Neural progenitor cell (in vitro differentiated cells): ENCODE measurements at regions not wholly inside any gene's neighbourhood (a gene's known extent, or its start where the extent isn't known, plus 50 kb on each side); places are given as distances from the start of the nearest gene placed in this dataset.

Experiments used
- DNase-seq: peaks from one replicate; pipeline ENCODE4 v3.0.0-alpha.2; 2016; ENCODE audit warnings: low spot score
- H2AFZ ChIP-seq: fragments of 200-600 bp; sonication (generic); replicated peaks from 2 replicates; pipeline ENCODE4 v1.6.1; 2016; ENCODE audit warnings: antibody characterized with exemption
- H3F3A ChIP-seq: fragments of 200-600 bp; sonication (generic); 2 replicates; pipeline ENCODE4 v1.6.1; 2016; ENCODE audit warnings: antibody characterized with exemption, low read depth
- H3K27ac ChIP-seq: fragments of 200-600 bp; sonication (generic); 2 replicates; pipeline ENCODE4 v1.5.1; 2016; ENCODE audit warnings: mild to moderate bottlenecking
- H3K27me3 ChIP-seq: fragments of 200-600 bp; sonication (generic); 2 replicates; pipeline ENCODE4 v1.6.1; 2016; ENCODE audit warnings: mild to moderate bottlenecking, moderate library complexity
- H3K36me3 ChIP-seq: fragments of 200-600 bp; sonication (generic); 2 replicates; pipeline ENCODE4 v1.5.1; 2016
- H3K4me1 ChIP-seq: fragments of 200-600 bp; sonication (generic); 2 replicates; pipeline ENCODE4 v1.6.1; 2016; ENCODE audit warnings: mixed run types
- H3K4me2 ChIP-seq: fragments of 200-600 bp; sonication (generic); 2 replicates; pipeline ENCODE4 v1.6.1; 2016
- H3K4me3 ChIP-seq: fragments of 200-600 bp; sonication (generic); 2 replicates; pipeline ENCODE4 v1.5.1; 2016
- H3K79me2 ChIP-seq: fragments of 200-600 bp; sonication (generic); 2 replicates; pipeline ENCODE4 v1.6.1; 2016; ENCODE audit warnings: low read depth
- H3K9ac ChIP-seq: fragments of 200-600 bp; sonication (generic); 2 replicates; pipeline ENCODE4 v1.6.1; 2016
- H3K9me3 ChIP-seq: fragments of 200-600 bp; sonication (generic); 2 replicates; pipeline ENCODE4 v1.5.1; 2016; ENCODE audit warnings: low read depth
- H4K20me1 ChIP-seq: fragments of 200-600 bp; sonication (generic); 2 replicates; pipeline ENCODE4 v1.6.1; 2016; ENCODE audit warnings: low read depth
- H3K27ac Mint-ChIP-seq: 3 replicates; pipeline ENCODE4 v1.8.0; 2021; ENCODE audit warnings: mixed read lengths
- H3K27me3 Mint-ChIP-seq: 2 replicates; pipeline ENCODE4 v1.8.0; 2022; ENCODE audit warnings: low read depth, mild to moderate bottlenecking, inconsistent platforms, moderate library complexity, mixed read lengths; ENCODE audit not compliant: insufficient read depth
- H3K36me3 Mint-ChIP-seq: 3 replicates; pipeline ENCODE4 v1.8.0; 2021; ENCODE audit warnings: mixed read lengths
- H3K4me1 Mint-ChIP-seq: 3 replicates; pipeline ENCODE4 v1.8.0; 2021; ENCODE audit warnings: mixed read lengths
- H3K4me3 Mint-ChIP-seq: 3 replicates; pipeline ENCODE4 v1.8.0; 2021; ENCODE audit warnings: mild to moderate bottlenecking, moderate library complexity, mixed read lengths
- H3K9me3 Mint-ChIP-seq: 3 replicates; pipeline ENCODE4 v1.8.0; 2020; ENCODE audit warnings: mixed read lengths
- EZH2 ChIP-seq: fragments of 200-600 bp; sonication (generic); IDR thresholded peaks from 2 replicates; pipeline ENCODE4 v1.6.1; 2017; ENCODE audit warnings: antibody characterized with exemption, mild to moderate bottlenecking, moderate library complexity
- EZH2phosphoT487 ChIP-seq: fragments of 200-600 bp; sonication (generic); IDR thresholded peaks from 2 replicates; pipeline ENCODE4 v1.6.1; 2017; ENCODE audit warnings: antibody characterized with exemption
- TF ChIP-seq, protein P1 (sequence below): fragments of 200-600 bp; sonication (generic); IDR thresholded peaks from 2 replicates; pipeline ENCODE4 v1.5.1; 2017; ENCODE audit warnings: antibody characterized with exemption, mild to moderate bottlenecking

DNA sequence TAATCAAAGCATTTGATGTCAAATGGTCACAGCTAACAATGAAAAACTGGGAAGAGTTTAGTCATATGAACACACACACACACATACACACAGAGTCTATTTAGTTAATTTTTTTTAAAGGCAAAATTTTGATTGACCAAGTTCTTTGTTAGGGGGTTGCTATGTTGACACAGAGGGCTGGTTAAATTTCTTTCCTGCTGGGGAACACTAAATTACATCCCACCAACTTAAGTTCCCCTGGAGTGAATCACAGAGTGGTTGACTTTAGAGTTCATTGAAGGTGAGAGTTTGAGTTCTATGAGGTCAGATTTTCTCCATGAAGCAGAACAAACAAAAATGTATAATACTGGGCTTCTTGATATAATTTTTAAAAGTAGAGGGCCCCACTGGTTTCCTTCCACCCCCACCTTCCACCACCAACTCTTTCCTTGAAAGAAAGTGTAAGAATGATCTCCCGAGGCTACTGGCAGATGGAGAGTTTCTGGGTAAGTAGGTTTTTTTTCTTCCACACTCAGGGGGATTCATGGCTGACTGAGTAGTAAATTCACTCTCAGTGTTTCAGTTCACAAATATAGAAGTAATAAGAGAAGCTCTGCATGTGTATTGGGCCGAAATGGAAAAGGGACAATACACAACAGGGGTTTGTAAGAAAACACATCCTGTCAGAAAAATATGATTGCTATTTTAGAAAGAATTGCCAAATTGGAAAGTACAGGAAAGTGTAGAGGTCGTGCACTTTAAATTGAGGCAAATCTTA is 917.0 kb upstream of the LCORL start:
- Mint-ChIP-seq H3K4me3 (no peak overlapping the region), H3K27me3 (peaks cover 9% of the 10 kb centered on the region), H3K4me1 (peaks cover 38% of the 10 kb centered on the region), H3K36me3 (peaks cover 2% of the 10 kb centered on the region), H3K9me3 (peaks cover 8% of the 10 kb centered on the region), H3K27ac (peak overlapping the region; percentile 65)
- H3K4me1 ChIP-seq, result peaks cover 13% of the 10 kb centered on the region
- no peak overlapping the region for H3K4me2 ChIP-seq
- no peak overlapping the region for H2AFZ ChIP-seq
- H3K27ac ChIP-seq, result no peak overlapping the region
- no peak for TF ChIP-seq EZH2
- TF ChIP-seq, protein P1, sequence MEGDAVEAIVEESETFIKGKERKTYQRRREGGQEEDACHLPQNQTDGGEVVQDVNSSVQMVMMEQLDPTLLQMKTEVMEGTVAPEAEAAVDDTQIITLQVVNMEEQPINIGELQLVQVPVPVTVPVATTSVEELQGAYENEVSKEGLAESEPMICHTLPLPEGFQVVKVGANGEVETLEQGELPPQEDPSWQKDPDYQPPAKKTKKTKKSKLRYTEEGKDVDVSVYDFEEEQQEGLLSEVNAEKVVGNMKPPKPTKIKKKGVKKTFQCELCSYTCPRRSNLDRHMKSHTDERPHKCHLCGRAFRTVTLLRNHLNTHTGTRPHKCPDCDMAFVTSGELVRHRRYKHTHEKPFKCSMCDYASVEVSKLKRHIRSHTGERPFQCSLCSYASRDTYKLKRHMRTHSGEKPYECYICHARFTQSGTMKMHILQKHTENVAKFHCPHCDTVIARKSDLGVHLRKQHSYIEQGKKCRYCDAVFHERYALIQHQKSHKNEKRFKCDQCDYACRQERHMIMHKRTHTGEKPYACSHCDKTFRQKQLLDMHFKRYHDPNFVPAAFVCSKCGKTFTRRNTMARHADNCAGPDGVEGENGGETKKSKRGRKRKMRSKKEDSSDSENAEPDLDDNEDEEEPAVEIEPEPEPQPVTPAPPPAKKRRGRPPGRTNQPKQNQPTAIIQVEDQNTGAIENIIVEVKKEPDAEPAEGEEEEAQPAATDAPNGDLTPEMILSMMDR, result no peak
- TF ChIP-seq EZH2phosphoT487, result no peak
- DNase-seq, result no peak
- H3K27me3 ChIP-seq, result no peaks in the 10 kb centered on the region
- no peaks in the 10 kb centered on the region for H3K9me3 ChIP-seq
- no peak overlapping the region for H3K9ac ChIP-seq
- H3K79me2 ChIP-seq, result no peaks in the 10 kb centered on the region
- H3K4me3 ChIP-seq, result no peak overlapping the region
- peaks cover 9% of the 10 kb centered on the region for H3F3A ChIP-seq
- no peaks in the 10 kb centered on the region for H3K36me3 ChIP-seq
- H4K20me1 ChIP-seq, result no peaks in the 10 kb centered on the region

DNA sequence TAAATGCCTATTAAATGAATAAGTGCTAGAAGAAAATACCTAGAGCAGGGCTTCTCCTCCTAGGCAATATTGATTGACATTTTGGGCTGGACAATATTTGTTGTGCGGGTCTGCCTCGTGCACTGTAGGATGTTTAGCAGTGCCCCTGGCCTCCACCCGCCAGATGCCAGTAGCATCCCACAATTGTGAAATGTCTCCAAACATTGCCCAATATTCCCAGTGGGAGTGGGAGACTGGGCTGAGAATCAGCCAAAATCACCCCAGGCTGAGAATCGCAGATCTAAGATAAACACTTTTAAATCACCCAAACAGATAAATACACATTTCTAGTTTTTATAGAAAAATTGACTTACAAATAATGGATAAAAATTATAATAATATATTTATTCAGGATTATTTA is 916.2 kb upstream of the LCORL start:
- Histone ChIP-seq H3K4me3 (no peak overlapping the region), H3K9me3 (no peaks in the 10 kb centered on the region), H3K4me2 (no peak overlapping the region), H4K20me1 (no peaks in the 10 kb centered on the region), H3K4me1 (peaks cover 13% of the 10 kb centered on the region), H2AFZ (no peak overlapping the region), H3K27me3 (no peaks in the 10 kb centered on the region), H3K9ac (no peak overlapping the region), H3K79me2 (no peaks in the 10 kb centered on the region), H3F3A (peaks cover 9% of the 10 kb centered on the region), H3K36me3 (no peaks in the 10 kb centered on the region), H3K27ac (no peak overlapping the region)
- Mint-ChIP-seq H3K9me3 (peaks cover 9% of the 10 kb centered on the region), H3K4me1 (peaks cover 40% of the 10 kb centered on the region), H3K27me3 (peaks cover 9% of the 10 kb centered on the region), H3K4me3 (no peak overlapping the region), H3K27ac (no peak overlapping the region), H3K36me3 (peaks cover 2% of the 10 kb centered on the region)
- DNase-seq, result no peak
- TF ChIP-seq, protein P1, result no peak
- TF ChIP-seq EZH2phosphoT487, result no peak
- TF ChIP-seq EZH2, result no peak

DNA sequence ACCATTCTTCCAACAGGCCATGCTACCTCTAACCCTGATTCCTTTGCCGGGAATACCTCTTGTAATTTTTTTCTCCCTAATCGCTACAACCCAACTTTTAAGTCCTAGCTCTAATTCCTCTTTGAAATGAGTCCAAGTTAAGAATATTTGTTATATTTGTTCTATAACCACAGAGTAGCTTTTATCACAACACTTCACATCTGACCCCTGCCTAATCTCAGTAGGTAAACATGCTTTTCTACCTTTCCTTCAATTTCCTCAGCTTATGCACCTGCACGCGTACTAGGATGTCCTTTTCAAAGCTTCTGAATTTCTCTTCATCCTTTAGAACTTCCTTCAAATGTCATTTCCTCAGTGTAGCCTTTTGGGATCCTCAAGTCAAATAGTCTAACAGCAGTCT is 915.5 kb upstream of the LCORL start:
- H3K36me3 Mint-ChIP-seq, result peaks cover 2% of the 10 kb centered on the region
- peaks cover 9% of the 10 kb centered on the region for H3K9me3 Mint-ChIP-seq
- TF ChIP-seq, protein P1, result no peak
- no peaks in the 10 kb centered on the region for H3K9me3 ChIP-seq
- H3F3A ChIP-seq, result peaks cover 9% of the 10 kb centered on the region
- peaks cover 40% of the 10 kb centered on the region for H3K4me1 Mint-ChIP-seq
- H3K4me1 ChIP-seq, result peaks cover 13% of the 10 kb centered on the region
- peak overlapping the region; percentile 25 for H3K27ac Mint-ChIP-seq
- H3K4me2 ChIP-seq, result no peak overlapping the region
- no peak overlapping the region for H2AFZ ChIP-seq
- no peak overlapping the region for H3K9ac ChIP-seq
- H3K4me3 Mint-ChIP-seq, result no peak overlapping the region
- no peak overlapping the region for H3K4me3 ChIP-seq
- H3K27me3 ChIP-seq, result no peaks in the 10 kb centered on the region
- H3K36me3 ChIP-seq, result no peaks in the 10 kb centered on the region
- no peak overlapping the region for H3K27ac ChIP-seq
- no peak for DNase-seq
- H3K79me2 ChIP-seq, result no peaks in the 10 kb centered on the region
- no peaks in the 10 kb centered on the region for H4K20me1 ChIP-seq
- H3K27me3 Mint-ChIP-seq, result peaks cover 9% of the 10 kb centered on the region
